Endothelial cell of umbilical vein (primary cell): ENCODE measurements at regions not wholly inside any gene's neighbourhood (a gene's known extent, or its start where the extent isn't known, plus 50 kb on each side); places are given as distances from the start of the nearest gene placed in this dataset.

Experiments used
- POLR2AphosphoS5 ChIP-seq: IDR thresholded peaks from 2 replicates; pipeline ENCODE4 v1.6.1; 2012; ENCODE audit warnings: low read depth, mild to moderate bottlenecking, control low read depth, low read length, moderate library complexity; ENCODE audit not compliant: insufficient read depth
- TF ChIP-seq, protein P1 (sequence below), 2 donors: IDR thresholded peaks; 1 replicate in 1 of 2; 2 replicates in 1 of 2; pipeline ENCODE4 v1.5.1; 2011; ENCODE audit warnings: low read length in 2 of 2, mild to moderate bottlenecking in 2 of 2, moderate library complexity in 2 of 2, control low read depth in 1 of 2, inconsistent platforms in 1 of 2, low read depth in 1 of 2; ENCODE audit not compliant: insufficient read depth in 1 of 2; ENCODE audit errors: extremely low read depth in 1 of 2
- TF ChIP-seq, protein P2 (sequence below): IDR thresholded peaks from 2 replicates; pipeline ENCODE4 v1.6.1; 2011; ENCODE audit not compliant: insufficient read depth, insufficient read length

DNA sequence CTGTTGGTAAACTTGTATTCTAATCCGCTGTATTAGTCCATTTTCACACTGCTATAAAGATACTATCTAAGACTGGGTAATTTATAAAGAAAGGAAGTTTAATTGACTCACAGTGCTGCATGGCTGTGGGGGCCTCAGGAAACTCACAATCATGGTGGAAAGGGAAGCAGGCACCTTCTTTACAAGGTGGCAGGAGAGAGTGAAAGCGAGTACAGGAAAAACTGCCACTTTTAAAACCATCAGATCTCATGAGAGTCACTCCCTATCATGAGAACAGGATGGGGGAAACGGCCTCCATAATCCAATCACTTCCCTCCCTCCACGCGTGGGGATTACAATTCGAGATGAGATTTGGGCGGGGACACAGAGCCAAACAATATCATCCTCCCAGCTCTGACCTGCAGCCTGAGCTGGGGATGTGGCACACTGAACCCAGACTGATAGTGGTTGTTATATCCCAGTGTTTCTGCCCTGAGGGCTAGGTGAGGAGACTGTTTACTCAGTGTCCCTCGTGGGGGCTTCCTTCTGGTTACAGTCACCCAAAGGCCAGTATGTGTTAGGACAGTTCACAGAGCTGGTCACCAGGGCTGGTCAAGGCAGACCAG lies 488.3 kb downstream of the KDM4C start:
- TF ChIP-seq, protein P1, sequence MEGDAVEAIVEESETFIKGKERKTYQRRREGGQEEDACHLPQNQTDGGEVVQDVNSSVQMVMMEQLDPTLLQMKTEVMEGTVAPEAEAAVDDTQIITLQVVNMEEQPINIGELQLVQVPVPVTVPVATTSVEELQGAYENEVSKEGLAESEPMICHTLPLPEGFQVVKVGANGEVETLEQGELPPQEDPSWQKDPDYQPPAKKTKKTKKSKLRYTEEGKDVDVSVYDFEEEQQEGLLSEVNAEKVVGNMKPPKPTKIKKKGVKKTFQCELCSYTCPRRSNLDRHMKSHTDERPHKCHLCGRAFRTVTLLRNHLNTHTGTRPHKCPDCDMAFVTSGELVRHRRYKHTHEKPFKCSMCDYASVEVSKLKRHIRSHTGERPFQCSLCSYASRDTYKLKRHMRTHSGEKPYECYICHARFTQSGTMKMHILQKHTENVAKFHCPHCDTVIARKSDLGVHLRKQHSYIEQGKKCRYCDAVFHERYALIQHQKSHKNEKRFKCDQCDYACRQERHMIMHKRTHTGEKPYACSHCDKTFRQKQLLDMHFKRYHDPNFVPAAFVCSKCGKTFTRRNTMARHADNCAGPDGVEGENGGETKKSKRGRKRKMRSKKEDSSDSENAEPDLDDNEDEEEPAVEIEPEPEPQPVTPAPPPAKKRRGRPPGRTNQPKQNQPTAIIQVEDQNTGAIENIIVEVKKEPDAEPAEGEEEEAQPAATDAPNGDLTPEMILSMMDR (IDR thresholded peaks at IDR 0.05; ENCODE audit: extremely low read depth in 1 of 2, insufficient read depth in 1 of 2, low read depth in 1 of 2, low read length in 2 of 2), result no peak
- TF ChIP-seq, protein P2, sequence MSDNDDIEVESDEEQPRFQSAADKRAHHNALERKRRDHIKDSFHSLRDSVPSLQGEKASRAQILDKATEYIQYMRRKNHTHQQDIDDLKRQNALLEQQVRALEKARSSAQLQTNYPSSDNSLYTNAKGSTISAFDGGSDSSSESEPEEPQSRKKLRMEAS, result no peak
- no peak for TF ChIP-seq POLR2AphosphoS5
